ENCODE measurements at regions not wholly inside any gene's neighbourhood (a gene's known extent, or its start where the extent isn't known, plus 50 kb on each side); places are given as distances from the start of the nearest gene placed in this dataset.
"Not testable (repeated sequence)": the region's sequence is repeated elsewhere in the genome, so short reads cannot be mapped to it uniquely, and the experiment has no call there.

DNA sequence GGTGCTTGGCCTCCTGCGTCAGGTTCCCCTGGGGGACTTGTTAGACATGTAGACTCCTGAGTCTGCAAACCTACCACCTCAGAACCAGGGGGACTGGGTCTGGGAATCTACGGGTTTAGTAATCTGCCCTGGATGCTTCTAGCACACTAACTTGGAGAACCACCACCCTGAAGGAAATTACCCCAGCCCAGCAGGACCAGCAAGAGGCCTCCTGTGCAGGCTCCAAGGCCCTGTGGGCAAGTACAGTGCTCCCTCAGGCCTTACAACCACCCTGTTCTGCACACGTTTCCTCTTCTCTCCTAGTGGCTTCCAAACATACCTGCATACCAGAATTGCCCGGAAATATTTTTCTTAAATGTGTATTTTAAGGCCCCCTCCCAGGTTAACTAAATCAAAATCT, 423.0 kb downstream of the FUT8 start:
- H3K36me3 ChIP-seq (ENCODE audit: insufficient read depth, low read length): no peaks in the 10 kb centered on the region
- no peaks in the 10 kb centered on the region for H3K9me3 ChIP-seq (replicated peaks; ENCODE audit: low read length)
- H3K4me1 ChIP-seq (ENCODE audit: control insufficient read depth, insufficient read depth, low read length): no peaks in the 10 kb centered on the region
- H3K4me3 ChIP-seq (ENCODE audit: low read length): no peak overlapping the region
- peaks cover 5% of the 10 kb centered on the region for H3K27me3 ChIP-seq (ENCODE audit: control insufficient read depth, insufficient read depth, low read length)
- no peak overlapping the region for H3K4me2 ChIP-seq (ENCODE audit: low read length)
- H3K9ac ChIP-seq (ENCODE audit: low read depth, low read length): no peak overlapping the region

DNA sequence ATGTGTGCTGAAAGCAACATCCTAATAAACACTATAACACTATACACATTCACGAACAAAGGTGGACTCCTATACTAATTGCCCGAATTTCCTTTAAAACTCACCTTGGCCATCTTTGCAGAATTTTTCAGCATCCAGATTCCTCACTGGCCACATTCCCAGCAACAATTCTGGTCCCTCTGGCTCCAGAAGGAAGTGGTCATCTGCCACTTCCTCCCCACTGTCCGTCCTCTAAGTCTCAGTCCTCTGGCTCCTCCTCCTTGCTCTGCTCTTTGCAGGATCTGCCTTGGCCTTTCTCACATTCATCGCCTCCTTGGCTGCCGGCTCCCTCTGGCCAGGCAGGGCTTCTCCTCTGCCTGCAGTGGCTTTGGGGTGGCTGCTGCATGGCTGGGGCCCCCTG, 426.0 kb downstream of the FUT8 start:
- H3K36me3 ChIP-seq (ENCODE audit: insufficient read depth, low read length): no peaks in the 10 kb centered on the region
- H3K9ac ChIP-seq (ENCODE audit: low read depth, low read length): no peak overlapping the region
- no peak overlapping the region for H3K4me2 ChIP-seq (ENCODE audit: low read length)
- no peak overlapping the region for H3K4me3 ChIP-seq (ENCODE audit: low read length)
- H3K9me3 ChIP-seq (replicated peaks; ENCODE audit: low read length): no peaks in the 10 kb centered on the region
- no peaks in the 10 kb centered on the region for H3K4me1 ChIP-seq (ENCODE audit: control insufficient read depth, insufficient read depth, low read length)
- peaks cover 8% of the 10 kb centered on the region for H3K27me3 ChIP-seq (ENCODE audit: control insufficient read depth, insufficient read depth, low read length)

DNA sequence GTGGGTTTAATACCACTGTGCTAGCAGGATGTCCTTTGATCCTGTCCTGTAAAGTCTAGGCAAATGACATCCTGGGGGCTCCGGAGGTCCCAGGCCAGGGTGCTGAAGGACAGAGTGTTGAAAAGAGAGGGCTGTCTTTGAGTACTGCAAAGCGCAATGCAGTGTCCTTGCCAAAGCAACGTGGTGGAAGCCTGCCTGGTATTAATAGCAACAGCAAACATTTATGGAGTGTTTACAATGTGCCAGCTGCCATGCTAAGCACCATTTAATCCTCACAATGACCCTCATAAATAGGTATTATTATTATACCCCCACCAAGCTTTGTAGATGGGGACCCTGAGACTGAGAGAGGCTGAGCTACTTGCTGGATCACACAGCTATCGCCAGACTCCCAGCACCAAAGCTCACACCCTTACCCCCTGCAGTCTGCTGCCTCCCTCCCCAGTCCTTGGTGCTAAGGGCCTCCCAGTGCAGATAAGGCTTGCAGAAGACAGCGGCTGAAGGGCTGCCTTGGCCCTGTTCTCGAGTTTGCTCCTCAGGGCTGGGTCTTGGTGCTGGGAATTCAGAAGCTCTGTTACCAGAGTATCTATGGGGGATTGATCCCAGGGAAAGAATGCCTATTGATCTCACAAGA, 427.7 kb downstream of the FUT8 start:
- Histone ChIP-seq H3K4me1 (ENCODE audit: control insufficient read depth, insufficient read depth, low read length) (no peaks in the 10 kb centered on the region), H3K27me3 (ENCODE audit: control insufficient read depth, insufficient read depth, low read length) (peaks cover 8% of the 10 kb centered on the region), H3K9me3 (replicated peaks; ENCODE audit: low read length) (no peaks in the 10 kb centered on the region), H3K4me2 (ENCODE audit: low read length) (no peak overlapping the region), H3K36me3 (ENCODE audit: insufficient read depth, low read length) (no peaks in the 10 kb centered on the region), H3K4me3 (ENCODE audit: low read length) (no peak overlapping the region), H3K9ac (ENCODE audit: low read depth, low read length) (no peak overlapping the region)

DNA sequence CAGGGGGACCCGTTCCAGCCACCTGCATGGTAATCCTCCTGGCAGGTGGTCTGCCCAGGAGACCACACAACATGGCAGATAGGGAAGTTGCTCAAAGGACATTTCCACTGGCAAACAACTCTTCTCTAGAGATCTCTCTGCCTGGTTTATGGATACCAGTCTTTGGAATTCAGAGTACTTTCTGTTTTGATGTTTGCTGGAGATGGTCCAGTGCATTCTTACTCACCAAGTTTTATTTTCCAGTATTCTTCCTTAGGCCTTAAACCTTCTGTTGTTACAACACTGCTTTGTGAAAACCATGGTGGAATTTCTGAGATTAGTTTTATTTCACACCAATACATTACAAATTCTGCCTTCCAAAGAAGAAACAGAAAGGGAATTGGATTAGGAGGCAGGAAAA, 428.3 kb downstream of the FUT8 start:
- H3K27me3 ChIP-seq (ENCODE audit: control insufficient read depth, insufficient read depth, low read length): peaks cover 8% of the 10 kb centered on the region
- H3K4me2 ChIP-seq (ENCODE audit: low read length): no peak overlapping the region
- H3K9ac ChIP-seq (ENCODE audit: low read depth, low read length): no peak overlapping the region
- no peaks in the 10 kb centered on the region for H3K36me3 ChIP-seq (ENCODE audit: insufficient read depth, low read length)
- no peak overlapping the region for H3K4me3 ChIP-seq (ENCODE audit: low read length)
- H3K9me3 ChIP-seq (replicated peaks; ENCODE audit: low read length): no peaks in the 10 kb centered on the region
- H3K4me1 ChIP-seq (ENCODE audit: control insufficient read depth, insufficient read depth, low read length): no peaks in the 10 kb centered on the region

DNA sequence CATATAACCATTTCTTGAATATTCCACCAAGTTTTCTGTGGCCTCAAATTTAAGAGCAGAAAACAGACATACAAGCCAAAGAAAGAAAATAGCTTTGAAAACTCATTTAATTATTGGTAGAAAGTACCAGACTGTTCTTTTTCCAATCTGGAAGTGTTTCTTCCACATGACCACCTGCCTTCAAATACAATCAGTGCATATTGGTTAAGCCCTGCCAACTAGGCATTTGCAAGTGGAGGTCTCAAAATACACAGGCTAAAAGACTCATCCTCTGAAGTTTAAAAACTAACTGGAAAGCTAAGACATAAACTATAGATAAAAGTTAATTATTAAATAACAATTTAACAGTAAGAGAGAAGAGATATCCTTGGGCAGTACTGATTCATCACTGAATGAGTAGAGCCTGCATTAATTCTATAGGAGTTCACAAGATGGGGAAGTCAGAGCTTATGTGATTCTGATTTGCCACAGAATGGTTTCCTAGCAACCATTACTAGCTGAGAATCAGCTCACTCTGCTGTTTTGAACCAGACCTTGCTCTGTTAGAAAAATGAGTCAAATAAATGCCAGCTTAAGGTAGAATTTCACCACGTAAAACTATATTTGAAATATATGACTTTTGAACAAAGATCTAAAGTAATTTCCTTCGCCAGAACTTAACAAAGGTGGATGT, 433.8 kb downstream of the FUT8 start:
- H3K4me3 ChIP-seq (ENCODE audit: low read length): no peak overlapping the region
- H3K36me3 ChIP-seq (ENCODE audit: insufficient read depth, low read length): no peaks in the 10 kb centered on the region
- H3K4me2 ChIP-seq (ENCODE audit: low read length): no peak overlapping the region
- no peak overlapping the region for H3K9ac ChIP-seq (ENCODE audit: low read depth, low read length)
- no peaks in the 10 kb centered on the region for H3K9me3 ChIP-seq (replicated peaks; ENCODE audit: low read length)
- peaks cover 2% of the 10 kb centered on the region for H3K27me3 ChIP-seq (ENCODE audit: control insufficient read depth, insufficient read depth, low read length)
- H3K4me1 ChIP-seq (ENCODE audit: control insufficient read depth, insufficient read depth, low read length): no peaks in the 10 kb centered on the region

DNA sequence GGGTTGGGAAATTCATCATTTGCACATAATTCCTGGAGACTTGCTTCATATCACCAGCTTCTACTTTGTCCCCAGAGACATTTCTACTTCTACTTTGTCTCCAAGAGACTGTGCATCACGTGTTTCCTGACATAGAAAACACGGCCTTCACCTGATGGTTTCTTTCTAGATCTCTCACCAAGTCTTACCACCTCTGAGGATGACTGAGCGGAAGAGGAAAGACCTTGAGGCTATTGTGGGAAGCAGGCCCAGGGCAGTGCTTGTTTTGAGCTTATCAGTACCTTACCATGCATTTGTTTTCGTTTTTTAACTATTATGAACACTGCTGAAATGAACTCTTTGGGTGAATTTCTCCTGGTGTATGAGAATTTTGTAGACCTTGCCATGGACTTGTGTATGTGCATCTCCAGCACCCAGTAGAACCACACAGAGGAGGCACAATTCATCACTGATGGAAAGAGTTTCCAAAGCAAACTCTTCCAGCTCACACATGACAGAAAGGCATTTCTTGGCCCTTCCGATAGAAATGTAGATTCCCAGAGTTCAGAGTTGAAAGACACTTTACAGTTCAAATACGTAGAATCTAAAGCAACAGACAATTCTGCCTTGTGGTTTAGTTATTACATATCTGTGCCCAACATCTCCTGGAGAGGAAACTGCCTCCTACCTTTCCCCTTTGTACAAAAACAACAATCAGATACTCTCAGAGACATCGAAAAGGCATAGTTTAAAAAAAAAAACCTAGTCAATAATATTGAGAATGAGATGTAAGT, 434.7 kb downstream of the FUT8 start:
- H3K27me3 ChIP-seq (ENCODE audit: control insufficient read depth, insufficient read depth, low read length): peaks cover 2% of the 10 kb centered on the region
- no peaks in the 10 kb centered on the region for H3K4me1 ChIP-seq (ENCODE audit: control insufficient read depth, insufficient read depth, low read length)
- H3K9ac ChIP-seq (ENCODE audit: low read depth, low read length): no peak overlapping the region
- no peaks in the 10 kb centered on the region for H3K9me3 ChIP-seq (replicated peaks; ENCODE audit: low read length)
- H3K4me2 ChIP-seq (ENCODE audit: low read length): no peak overlapping the region
- H3K4me3 ChIP-seq (ENCODE audit: low read length): no peak overlapping the region
- no peaks in the 10 kb centered on the region for H3K36me3 ChIP-seq (ENCODE audit: insufficient read depth, low read length)

DNA sequence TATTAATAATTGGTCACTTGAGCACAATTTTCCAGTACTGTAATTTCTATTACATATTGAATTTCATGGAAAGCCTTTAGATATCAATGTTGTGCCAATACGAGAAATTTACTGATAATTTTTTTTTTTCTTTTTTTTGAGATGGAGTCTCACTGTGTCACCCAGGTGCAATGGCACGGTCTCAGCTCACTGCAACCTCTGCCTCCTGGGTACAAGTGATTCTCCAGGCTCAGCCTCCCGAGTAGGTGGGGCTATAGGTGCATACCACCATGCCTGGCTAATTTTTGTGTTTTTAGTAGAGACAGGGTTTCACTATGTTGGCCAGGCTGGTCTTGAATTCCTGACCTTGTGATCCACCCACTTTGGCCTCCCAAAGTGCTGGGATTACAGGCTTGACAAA, 435.4 kb downstream of the FUT8 start:
- H3K4me1 ChIP-seq (ENCODE audit: control insufficient read depth, insufficient read depth, low read length); H3K27me3 ChIP-seq (ENCODE audit: control insufficient read depth, insufficient read depth, low read length); H3K9me3 ChIP-seq (replicated peaks; ENCODE audit: low read length); H3K36me3 ChIP-seq (ENCODE audit: insufficient read depth, low read length); H3K4me3 ChIP-seq (ENCODE audit: low read length); H3K4me2 ChIP-seq (ENCODE audit: low read length); H3K9ac ChIP-seq (ENCODE audit: low read depth, low read length): not testable (repeated sequence)

DNA sequence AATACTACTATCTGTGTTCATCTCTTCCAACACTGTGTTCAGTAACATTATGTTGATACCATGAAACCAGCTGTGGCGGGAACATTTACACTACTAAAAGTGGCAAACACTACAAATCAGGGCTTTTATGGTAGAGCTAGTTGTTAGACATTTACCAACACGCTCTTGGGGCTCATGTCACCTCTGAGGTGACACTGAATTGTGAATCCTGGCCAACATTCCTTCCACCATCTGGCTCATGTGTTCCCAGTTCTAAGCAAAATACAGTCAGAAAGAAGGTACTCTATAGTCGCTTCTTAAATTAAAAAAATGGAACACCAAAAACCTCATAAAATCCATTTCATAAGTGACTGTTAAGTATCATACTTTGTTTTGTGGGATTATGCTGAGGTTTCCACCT, 436.6 kb downstream of the FUT8 start:
- H3K27me3 ChIP-seq (ENCODE audit: control insufficient read depth, insufficient read depth, low read length): no peaks in the 10 kb centered on the region
- no peak overlapping the region for H3K4me2 ChIP-seq (ENCODE audit: low read length)
- no peak overlapping the region for H3K4me3 ChIP-seq (ENCODE audit: low read length)
- no peaks in the 10 kb centered on the region for H3K36me3 ChIP-seq (ENCODE audit: insufficient read depth, low read length)
- H3K4me1 ChIP-seq (ENCODE audit: control insufficient read depth, insufficient read depth, low read length): no peaks in the 10 kb centered on the region
- no peaks in the 10 kb centered on the region for H3K9me3 ChIP-seq (replicated peaks; ENCODE audit: low read length)
- no peak overlapping the region for H3K9ac ChIP-seq (ENCODE audit: low read depth, low read length)

DNA sequence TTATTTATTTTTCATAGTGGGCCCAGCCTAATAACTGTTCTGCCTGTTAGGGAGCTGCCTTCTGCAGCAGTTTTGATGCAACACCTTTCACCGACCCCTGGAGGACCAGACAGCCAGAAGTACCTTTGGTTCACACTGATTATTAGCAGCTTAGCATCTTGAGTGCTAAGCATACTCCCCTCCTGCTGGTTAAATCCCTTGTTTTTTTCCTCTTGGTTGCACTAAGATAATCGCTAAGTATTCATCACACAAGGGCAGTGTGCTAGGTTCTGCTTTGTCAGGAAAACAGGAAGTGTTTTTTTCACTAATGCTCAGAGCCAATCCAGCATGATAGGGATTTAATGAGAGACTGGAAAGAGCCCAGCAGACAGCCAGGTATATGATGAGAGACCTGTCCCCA, 437.0 kb downstream of the FUT8 start:
- H3K4me2 ChIP-seq (ENCODE audit: low read length): no peak overlapping the region
- H3K4me1 ChIP-seq (ENCODE audit: control insufficient read depth, insufficient read depth, low read length): no peaks in the 10 kb centered on the region

DNA sequence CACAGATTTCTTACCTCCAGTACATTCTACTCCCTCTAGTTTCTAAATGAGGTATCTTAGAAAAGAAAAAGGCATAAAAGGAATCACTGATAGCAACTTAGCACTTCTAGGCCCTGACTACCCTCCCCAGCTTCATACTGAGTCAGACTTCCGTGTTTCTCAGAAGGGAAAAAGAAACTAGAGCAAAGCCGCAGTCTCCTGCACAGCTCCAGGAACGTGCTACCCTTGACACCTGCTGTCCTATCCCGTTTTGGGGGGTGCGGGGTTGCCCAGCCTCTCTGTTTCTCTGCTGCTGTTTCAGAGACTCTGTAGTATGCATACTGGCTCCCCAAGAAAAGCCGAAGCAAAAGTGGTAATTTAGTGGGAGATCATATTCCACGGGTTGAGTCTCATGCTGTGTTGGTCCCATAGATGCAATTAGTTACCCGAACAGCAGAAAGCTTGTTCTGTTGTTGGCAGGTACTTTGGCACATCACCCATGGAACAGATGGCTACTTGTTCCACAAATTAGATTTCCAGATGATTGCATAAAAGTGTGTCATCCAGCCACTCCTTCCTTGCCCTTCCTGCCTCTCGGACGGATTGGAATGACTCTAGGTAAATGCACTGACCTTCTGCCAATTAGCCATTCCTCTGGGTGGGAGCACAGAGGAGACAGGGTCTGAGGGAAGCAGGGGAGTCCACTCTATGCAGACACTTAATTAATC, 438.1 kb downstream of the FUT8 start:
- peak overlapping the region; percentile 15 for H3K4me2 ChIP-seq (ENCODE audit: low read length)
- H3K4me3 ChIP-seq (ENCODE audit: low read length): peak overlapping the region; percentile 47
- H3K4me1 ChIP-seq (ENCODE audit: control insufficient read depth, insufficient read depth, low read length): no peaks in the 10 kb centered on the region
- H3K27me3 ChIP-seq (ENCODE audit: control insufficient read depth, insufficient read depth, low read length): no peaks in the 10 kb centered on the region
- H3K9ac ChIP-seq (ENCODE audit: low read depth, low read length): no peak overlapping the region
- no peaks in the 10 kb centered on the region for H3K36me3 ChIP-seq (ENCODE audit: insufficient read depth, low read length)
- no peaks in the 10 kb centered on the region for H3K9me3 ChIP-seq (replicated peaks; ENCODE audit: low read length)

More for the DNA sequence above, 437.0 kb downstream of the FUT8 start:
- Histone ChIP-seq H3K36me3 (ENCODE audit: insufficient read depth, low read length) (no peaks in the 10 kb centered on the region), H3K9me3 (replicated peaks; ENCODE audit: low read length) (no peaks in the 10 kb centered on the region), H3K4me3 (ENCODE audit: low read length) (no peak overlapping the region), H3K9ac (ENCODE audit: low read depth, low read length) (no peak overlapping the region), H3K27me3 (ENCODE audit: control insufficient read depth, insufficient read depth, low read length) (no peaks in the 10 kb centered on the region)

DNA sequence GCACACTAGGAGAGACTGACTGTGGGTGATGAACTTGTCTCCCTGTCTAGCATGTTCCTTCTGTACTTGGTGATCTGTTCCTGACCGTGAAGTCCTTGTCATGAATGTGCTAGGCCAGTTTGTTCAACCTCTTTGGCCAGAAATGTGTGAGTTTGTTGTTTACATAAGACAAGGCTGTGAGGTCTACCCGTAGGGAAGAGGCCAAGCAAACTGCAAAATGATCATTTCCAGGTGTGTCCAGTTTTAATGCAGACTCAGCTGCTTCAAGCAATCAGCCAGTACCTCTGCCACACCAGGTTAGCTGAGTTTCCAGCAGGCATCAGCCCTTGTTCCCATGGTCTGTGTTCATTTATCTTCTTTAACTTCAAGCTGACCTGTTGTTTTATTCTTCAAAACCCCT, 440.2 kb downstream of the FUT8 start:
- no peak overlapping the region for H3K4me2 ChIP-seq (ENCODE audit: low read length)
- H3K36me3 ChIP-seq (ENCODE audit: insufficient read depth, low read length): no peaks in the 10 kb centered on the region
- H3K27me3 ChIP-seq (ENCODE audit: control insufficient read depth, insufficient read depth, low read length): no peaks in the 10 kb centered on the region
- H3K9ac ChIP-seq (ENCODE audit: low read depth, low read length): no peak overlapping the region
- no peaks in the 10 kb centered on the region for H3K4me1 ChIP-seq (ENCODE audit: control insufficient read depth, insufficient read depth, low read length)
- H3K9me3 ChIP-seq (replicated peaks; ENCODE audit: low read length): no peaks in the 10 kb centered on the region
- no peak overlapping the region for H3K4me3 ChIP-seq (ENCODE audit: low read length)
